ENCODE measurements at regions not wholly inside any gene's neighbourhood (a gene's known extent, or its start where the extent isn't known, plus 50 kb on each side); places are given as distances from the start of the nearest gene placed in this dataset.
"Not testable (repeated sequence)": the region's sequence is repeated elsewhere in the genome, so short reads cannot be mapped to it uniquely, and the experiment has no call there.

GRCh38 chr5:97919719-97920118 is 736.7 kb upstream of the RIOK2 start:
- in situ Hi-C loops (cut with HindIII; ENCODE audit: low pct_unique_long_range_greater_than_20kb, low sequenced_read_pairs): no loop called here
- no peak for DNase-seq (ENCODE audit: low read depth)

- DNase-seq (ENCODE audit: low read depth): no peak
- in situ Hi-C loops (cut with HindIII; ENCODE audit: low pct_unique_long_range_greater_than_20kb, low sequenced_read_pairs): no loop called here
Measured at GRCh38 chr5:97922776-97923175, 739.7 kb upstream of the RIOK2 start.

GRCh38 chr5:97923496-97923895 is 740.4 kb upstream of the RIOK2 start:
- in situ Hi-C loops (cut with HindIII; ENCODE audit: low pct_unique_long_range_greater_than_20kb, low sequenced_read_pairs): no loop called here
- DNase-seq (ENCODE audit: low read depth): no peak

- in situ Hi-C loops (cut with HindIII; ENCODE audit: low pct_unique_long_range_greater_than_20kb, low sequenced_read_pairs): no loop called here
- no peak for DNase-seq (ENCODE audit: low read depth)
Measured at GRCh38 chr5:97923997-97924396, 741.0 kb upstream of the RIOK2 start.

- in situ Hi-C loops (cut with HindIII; ENCODE audit: low pct_unique_long_range_greater_than_20kb, low sequenced_read_pairs): no loop called here
- no peak for DNase-seq (ENCODE audit: low read depth)
Measured at GRCh38 chr5:97929383-97929782, 746.3 kb upstream of the RIOK2 start.

GRCh38 chr5:97931829-97932228 is 748.8 kb upstream of the RIOK2 start:
- in situ Hi-C loops (cut with HindIII; ENCODE audit: low pct_unique_long_range_greater_than_20kb, low sequenced_read_pairs): no loop called here
- no peak for DNase-seq (ENCODE audit: low read depth)

- DNase-seq (ENCODE audit: low read depth): no peak
- in situ Hi-C loops (cut with HindIII; ENCODE audit: low pct_unique_long_range_greater_than_20kb, low sequenced_read_pairs): no loop called here
Measured at GRCh38 chr5:97936231-97936630, 753.2 kb upstream of the RIOK2 start.

GRCh38 chr5:97937846-97938245 is 754.8 kb upstream of the RIOK2 start:
- in situ Hi-C loops (cut with HindIII; ENCODE audit: low pct_unique_long_range_greater_than_20kb, low sequenced_read_pairs): no loop called here
- DNase-seq (ENCODE audit: low read depth): no peak

- no peak for DNase-seq (ENCODE audit: low read depth)
- in situ Hi-C loops (cut with HindIII; ENCODE audit: low pct_unique_long_range_greater_than_20kb, low sequenced_read_pairs): no loop called here
Measured at GRCh38 chr5:97943036-97943435, 760.0 kb upstream of the RIOK2 start.

- in situ Hi-C loops (cut with HindIII; ENCODE audit: low pct_unique_long_range_greater_than_20kb, low sequenced_read_pairs): no loop called here
Measured at GRCh38 chr5:97951139-97951538, 768.1 kb upstream of the RIOK2 start.

GRCh38 chr5:97955450-97955849 is 772.4 kb upstream of the RIOK2 start:
- DNase-seq (ENCODE audit: low read depth): no peak
- in situ Hi-C loops (cut with HindIII; ENCODE audit: low pct_unique_long_range_greater_than_20kb, low sequenced_read_pairs): no loop called here

More at GRCh38 chr5:97951139-97951538, 768.1 kb upstream of the RIOK2 start:
- no peak for DNase-seq (ENCODE audit: low read depth)

- in situ Hi-C loops (cut with HindIII; ENCODE audit: low pct_unique_long_range_greater_than_20kb, low sequenced_read_pairs): no loop called here
- no peak for DNase-seq (ENCODE audit: low read depth)
Measured at GRCh38 chr5:97967292-97967691, 784.2 kb upstream of the RIOK2 start.

- no peak for DNase-seq (ENCODE audit: low read depth)
- in situ Hi-C loops (cut with HindIII; ENCODE audit: low pct_unique_long_range_greater_than_20kb, low sequenced_read_pairs): no loop called here
Measured at GRCh38 chr5:97968346-97968745, 785.3 kb upstream of the RIOK2 start.

GRCh38 chr5:97979740-97980139 is 793.7 kb upstream of the RGMB start:
- no peak for DNase-seq (ENCODE audit: low read depth)
- in situ Hi-C loops (cut with HindIII; ENCODE audit: low pct_unique_long_range_greater_than_20kb, low sequenced_read_pairs): no loop called here

- DNase-seq (ENCODE audit: low read depth): no peak
- in situ Hi-C loops (cut with HindIII; ENCODE audit: low pct_unique_long_range_greater_than_20kb, low sequenced_read_pairs): no loop called here
Measured at GRCh38 chr5:97980291-97980690, 793.2 kb upstream of the RGMB start.

- DNase-seq (ENCODE audit: low read depth): no peak
Measured at GRCh38 chr5:97986069-97986468, 787.4 kb upstream of the RGMB start.

GRCh38 chr5:97991236-97991635 is 782.2 kb upstream of the RGMB start:
- in situ Hi-C loops (cut with HindIII; ENCODE audit: low pct_unique_long_range_greater_than_20kb, low sequenced_read_pairs): no loop called here
- DNase-seq (ENCODE audit: low read depth): no peak

More at GRCh38 chr5:97986069-97986468, 787.4 kb upstream of the RGMB start:
- in situ Hi-C loops (cut with HindIII; ENCODE audit: low pct_unique_long_range_greater_than_20kb, low sequenced_read_pairs): no loop called here

- in situ Hi-C loops (cut with HindIII; ENCODE audit: low pct_unique_long_range_greater_than_20kb, low sequenced_read_pairs): no loop called here
- no peak for DNase-seq (ENCODE audit: low read depth)
Measured at GRCh38 chr5:97998941-97999340, 774.5 kb upstream of the RGMB start.

- DNase-seq (ENCODE audit: low read depth): no peak
- in situ Hi-C loops (cut with HindIII; ENCODE audit: low pct_unique_long_range_greater_than_20kb, low sequenced_read_pairs): no loop called here
Measured at GRCh38 chr5:98004463-98004862, 769.0 kb upstream of the RGMB start.

- in situ Hi-C loops (cut with HindIII; ENCODE audit: low pct_unique_long_range_greater_than_20kb, low sequenced_read_pairs): no loop called here
- no peak for DNase-seq (ENCODE audit: low read depth)
Measured at GRCh38 chr5:98016771-98017170, 756.7 kb upstream of the RGMB start.

GRCh38 chr5:98030273-98030672 is 743.2 kb upstream of the RGMB start:
- DNase-seq (ENCODE audit: low read depth); in situ Hi-C loops (cut with HindIII; ENCODE audit: low pct_unique_long_range_greater_than_20kb, low sequenced_read_pairs): not testable (repeated sequence)

Measured in Caki2 (cell line).